HG02981 (cell line): ENCODE measurements at regions not wholly inside any gene's neighbourhood (a gene's known extent, or its start where the extent isn't known, plus 50 kb on each side); places are given as distances from the start of the nearest gene placed in this dataset.

Experiments
- ATAC-seq: cut with Tn5 transposase; IDR thresholded peaks from one replicate; pipeline ENCODE4 v1.9.1; 2021; ENCODE audit warnings: mild to moderate bottlenecking, moderate library complexity; ENCODE audit not compliant: unreplicated experiment

DNA sequence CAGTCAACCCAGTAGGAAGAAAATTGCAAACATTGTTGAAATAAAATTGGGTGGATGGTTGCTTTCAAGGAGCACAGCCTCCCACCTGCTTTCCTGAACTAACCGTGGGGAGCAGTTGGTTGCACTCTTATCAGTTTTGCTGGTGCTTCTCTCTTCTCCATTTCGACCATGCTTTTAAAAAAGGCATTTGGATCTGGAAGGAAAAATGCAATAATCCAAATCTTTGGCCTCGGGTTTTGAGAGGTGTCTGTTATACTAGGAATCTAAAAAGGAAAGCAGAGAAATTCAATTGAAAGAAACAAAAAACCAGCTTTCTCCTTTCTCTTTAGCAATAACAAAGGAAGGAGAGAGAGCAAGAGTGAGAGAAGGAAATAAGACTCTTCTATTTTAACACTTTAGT lies 113.6 kb upstream of the ARGLU1 start:
- ATAC-seq, result no peak

DNA sequence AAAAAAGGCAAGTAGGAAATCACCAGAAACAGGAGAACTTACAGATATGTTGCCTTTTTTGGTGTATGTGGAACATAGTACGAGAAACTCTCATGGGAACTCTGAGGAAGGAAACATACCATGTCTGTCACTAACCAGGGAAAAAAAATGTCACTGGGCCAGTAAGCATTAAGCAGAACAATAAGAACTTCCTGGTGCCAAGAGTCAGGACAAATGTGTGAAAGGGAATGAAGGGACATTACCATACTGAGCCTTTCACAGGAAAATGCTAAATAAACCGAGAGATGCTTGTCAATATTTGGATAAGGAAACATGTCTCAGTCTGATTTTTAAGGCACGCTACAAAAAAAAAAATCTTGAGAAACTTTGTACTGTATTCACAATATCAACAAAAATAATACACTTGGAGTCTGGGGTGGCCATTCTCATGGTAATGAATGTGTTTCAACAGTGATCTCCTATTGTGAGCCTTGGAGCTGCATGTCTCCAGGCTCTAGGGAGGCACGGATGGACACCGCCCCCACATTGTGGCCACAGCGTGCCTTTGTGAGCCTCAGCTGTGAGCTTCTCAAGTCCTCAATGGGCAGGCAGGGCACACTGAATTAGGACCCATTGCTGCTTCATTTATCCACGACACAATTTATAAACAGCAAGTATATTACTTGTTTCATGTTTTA lies 113.0 kb upstream of the ARGLU1 start:
- ATAC-seq, result no peak

DNA sequence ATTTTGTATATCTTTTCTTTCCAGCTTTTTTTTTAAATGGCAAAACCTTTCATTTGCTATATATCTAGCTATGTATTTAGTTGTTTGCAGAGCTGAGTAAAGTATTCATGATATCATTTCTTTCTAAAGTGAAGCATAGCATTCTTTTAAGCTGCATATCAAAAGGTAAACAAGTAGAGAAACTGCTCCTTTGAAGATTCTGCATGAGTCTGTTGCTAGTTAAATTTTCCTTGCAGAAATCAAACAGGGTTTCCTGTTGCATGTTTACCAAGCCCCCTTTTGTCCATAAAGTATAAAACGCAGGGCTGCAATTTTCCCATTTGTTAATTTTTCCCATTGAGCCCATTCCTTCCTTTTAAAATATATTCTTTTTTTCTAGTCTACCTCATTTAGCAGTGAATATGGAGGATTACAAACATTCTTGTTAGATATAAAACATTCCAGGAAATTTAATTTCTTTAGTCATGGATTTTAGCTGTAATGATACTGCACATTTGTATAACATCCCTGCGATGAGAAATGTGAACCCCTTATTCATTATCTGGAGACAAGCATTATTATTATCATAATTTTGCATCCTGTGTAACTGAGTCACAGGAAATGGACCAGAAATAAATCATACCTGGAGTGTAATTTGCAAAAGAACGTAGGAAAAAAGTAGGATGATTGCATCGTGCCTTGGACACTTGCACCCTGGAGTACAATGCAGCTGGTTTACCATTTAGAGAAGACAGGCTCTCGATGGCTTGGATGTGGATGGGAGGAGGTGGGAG lies 110.9 kb upstream of the ARGLU1 start:
- no peak for ATAC-seq

DNA sequence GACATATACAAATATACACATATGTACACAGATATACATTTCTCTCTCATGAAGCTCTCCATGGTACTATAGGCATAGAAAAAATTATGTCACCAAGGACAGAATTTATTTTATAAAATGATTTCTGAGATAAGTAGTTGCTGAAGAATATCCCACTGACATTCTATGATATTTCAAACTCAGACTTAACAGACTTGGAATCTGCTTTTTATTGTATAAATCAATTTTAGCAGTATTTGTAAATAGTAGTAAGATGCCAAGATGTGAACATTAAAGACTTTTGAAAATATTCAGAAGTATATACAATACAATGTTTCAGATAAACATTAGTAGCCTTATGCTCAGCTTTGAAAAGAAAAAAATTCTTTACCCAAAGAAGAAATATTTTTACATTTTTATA lies 107.4 kb upstream of the ARGLU1 start:
- ATAC-seq, result no peak

DNA sequence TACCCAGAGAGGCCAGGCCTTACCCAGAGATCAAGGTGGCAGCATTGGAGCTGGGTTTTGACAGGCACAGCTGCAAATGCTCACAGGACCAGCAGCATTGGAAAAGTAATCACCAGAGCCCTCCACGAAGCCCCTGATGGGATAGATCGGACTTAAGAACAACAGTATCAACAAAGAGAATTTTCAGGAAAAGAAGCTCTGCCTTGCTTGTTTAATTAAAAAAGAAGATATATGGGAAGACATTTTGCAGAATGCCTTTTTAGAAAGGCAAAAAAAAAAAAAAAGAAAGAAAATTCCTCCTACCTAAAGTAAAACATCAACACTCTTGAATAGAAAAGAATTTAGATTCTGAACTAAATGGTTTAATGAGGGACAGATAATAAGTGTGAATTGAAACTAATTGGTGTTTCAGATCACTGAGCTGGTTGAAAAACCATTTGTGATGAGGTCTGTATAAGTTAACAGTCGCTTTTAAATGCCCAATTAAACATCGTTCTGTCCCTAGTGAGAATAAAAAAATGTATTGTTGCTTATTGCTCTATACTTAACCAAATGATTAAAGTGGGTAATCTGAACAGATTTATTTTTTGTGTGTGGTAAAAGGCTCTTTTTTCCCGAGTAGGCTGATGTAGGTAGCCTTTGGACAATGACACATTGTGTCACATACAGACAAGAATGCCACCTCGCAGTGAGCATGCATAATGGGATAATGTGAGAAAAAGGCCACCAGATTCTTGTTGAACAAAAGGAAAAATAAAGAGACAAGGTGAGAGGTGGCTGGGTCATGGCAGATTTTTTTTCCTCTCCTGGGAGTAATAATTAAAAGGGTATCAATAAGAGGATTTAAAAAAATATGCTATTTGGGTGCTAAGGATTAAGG lies 93.0 kb upstream of the ARGLU1 start:
- ATAC-seq, result no peak

DNA sequence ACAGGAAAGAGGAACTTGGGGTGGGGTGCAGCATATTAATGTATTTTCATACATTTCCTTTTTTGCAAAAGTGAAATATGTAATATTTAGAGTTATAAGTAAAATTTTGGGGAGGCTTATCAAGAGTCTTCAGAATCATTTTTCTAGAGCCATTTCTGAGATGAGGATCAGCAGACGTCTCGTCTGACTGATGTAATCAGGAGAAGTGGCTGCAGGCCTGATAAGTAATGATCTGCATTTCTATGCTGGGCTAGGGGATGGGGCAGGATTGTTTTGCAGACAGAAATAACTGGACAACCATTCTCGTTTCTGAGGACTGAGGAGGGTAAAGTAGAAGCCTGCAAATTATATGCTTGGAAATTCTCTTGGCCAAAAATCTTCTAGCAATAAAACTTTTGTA lies 89.2 kb upstream of the ARGLU1 start:
- ATAC-seq, result no peak

DNA sequence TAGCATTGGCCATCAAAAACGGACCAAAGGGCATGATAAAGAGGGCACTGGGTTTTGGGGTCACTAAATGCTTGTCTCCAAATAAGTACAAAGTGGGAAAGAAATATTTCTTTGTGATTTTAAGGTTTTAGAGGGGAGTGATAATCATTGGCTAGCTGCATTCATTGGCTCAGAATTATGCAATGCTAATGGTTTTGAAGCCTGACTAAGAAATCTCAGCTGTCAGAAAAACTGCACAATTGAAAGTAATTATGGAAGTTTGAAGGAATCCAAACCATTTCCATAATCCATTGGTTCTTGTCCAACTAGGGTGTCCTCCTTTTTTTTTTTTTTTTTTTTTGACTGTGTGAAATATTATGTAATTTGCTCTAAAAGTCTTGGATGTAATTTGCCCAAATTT lies 88.2 kb upstream of the ARGLU1 start:
- ATAC-seq, result no peak

DNA sequence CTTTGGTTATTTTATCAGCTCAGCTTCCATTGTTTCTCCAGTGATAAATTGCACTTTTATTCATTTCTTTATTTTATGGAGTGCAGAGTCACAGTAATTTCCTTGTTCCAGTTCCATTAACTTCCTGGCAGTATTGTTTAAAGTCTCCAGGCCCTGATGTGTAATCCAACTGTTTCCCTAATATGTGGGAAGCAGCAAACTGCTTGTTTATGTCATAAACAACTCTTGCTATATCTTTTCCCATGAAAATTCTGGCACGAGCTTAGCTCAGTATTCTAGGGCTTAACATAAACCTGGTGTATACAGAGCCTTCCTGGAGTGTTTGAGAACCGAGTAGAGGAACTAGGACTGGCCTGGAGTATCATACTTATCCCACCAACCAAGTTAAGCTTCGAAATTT lies 83.5 kb upstream of the ARGLU1 start:
- no peak for ATAC-seq

DNA sequence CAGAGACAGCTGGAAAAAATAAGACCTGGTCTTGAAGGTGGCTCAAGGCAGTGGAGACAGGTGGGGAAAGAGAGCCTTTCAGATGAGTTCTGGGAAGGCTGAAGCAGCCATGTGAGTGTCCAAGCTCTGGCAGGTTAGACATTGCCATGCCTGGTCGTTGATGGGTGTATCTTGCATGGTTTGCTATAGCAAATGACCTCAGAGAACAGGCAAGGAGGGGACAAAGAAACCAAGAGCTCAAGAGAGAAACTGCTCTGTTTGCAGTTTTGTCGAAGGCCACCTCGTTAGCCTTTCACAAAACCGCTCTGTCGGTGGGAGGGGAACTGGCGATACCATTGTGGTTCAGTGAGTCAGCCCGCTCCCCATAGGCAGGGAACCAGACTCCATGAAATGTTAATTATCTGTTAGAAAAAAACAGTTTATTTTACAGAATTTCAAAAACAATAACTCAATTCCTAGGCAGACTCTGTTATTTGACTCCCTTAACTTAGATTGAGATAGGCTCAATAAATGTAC lies 82.8 kb upstream of the ARGLU1 start:
- ATAC-seq, result no peak

DNA sequence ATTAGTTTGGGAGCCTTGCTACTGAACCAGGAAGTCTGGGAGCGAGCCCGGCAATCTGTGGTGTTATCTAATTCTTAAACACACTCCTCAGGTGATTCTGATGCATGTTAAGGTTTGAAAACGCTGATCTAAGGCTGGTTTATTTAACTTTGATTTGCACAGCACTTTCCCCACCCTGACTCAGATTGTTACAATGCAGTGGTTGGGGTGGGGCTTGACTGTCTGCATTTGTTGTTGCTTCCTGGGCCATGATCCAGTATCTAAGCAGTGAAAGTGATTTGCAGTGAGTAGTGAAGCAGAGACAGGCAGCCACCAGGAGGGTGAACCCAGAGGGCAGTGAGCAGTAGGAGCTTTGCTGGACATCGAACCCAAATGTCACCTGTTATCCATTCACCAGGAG lies 81.6 kb upstream of the ARGLU1 start:
- no peak for ATAC-seq

DNA sequence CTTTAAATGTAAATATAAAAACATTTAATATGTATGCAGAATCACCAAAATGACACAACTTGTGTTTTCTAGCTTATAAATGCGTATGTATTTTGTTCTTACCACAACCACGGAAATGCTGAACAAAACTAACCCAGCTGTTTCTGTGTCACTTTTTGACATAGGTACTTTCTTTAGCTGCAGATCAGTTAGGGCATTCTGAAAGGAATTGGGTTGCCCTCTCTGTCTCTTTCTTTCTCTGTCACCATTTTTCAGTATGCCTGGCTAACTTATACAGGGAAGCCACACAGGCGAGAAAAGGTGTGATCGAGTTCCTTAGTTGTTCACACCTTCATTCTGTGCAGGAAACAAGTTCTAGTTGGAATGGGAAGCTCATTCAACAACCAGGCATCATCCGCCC lies 72.6 kb upstream of the ARGLU1 start:
- no peak for ATAC-seq

DNA sequence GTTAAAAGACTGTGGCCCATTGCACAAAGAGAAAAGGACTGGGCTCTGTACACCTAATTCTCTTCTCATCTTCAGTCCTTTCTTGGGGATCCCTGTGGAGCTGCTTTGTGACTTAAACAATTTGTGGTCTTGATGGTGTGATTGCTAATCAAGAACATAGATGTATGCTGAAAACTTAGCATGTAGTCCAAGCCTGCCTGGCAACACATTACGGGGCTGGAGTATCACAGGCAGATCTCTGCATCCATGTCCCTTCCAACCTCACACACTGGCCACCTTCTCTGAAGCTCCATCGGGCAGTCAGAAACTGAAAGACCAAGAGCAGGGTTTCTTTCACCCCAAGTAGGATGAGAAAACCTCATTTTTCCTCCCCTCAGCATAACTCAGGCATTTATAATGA lies 69.6 kb upstream of the ARGLU1 start:
- ATAC-seq, result no peak

DNA sequence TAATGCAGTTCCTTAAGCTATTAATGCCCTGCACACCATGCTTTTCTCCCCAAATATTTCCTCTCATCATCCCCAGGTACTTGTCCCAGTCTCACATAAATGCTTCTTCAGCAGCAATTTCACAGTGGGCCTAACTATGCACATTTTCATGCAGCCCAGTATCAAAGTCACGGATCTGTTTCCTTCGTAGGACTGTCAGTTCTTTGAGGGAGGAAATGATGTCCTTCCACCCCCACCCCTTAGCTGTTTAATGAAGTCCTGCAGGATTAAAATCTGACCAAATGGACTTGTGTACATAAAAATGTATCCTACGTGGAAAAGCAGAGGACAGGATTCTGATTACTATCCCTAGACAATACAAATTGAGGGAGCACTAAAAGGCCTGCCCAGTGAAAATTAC lies 68.6 kb upstream of the ARGLU1 start:
- no peak for ATAC-seq

DNA sequence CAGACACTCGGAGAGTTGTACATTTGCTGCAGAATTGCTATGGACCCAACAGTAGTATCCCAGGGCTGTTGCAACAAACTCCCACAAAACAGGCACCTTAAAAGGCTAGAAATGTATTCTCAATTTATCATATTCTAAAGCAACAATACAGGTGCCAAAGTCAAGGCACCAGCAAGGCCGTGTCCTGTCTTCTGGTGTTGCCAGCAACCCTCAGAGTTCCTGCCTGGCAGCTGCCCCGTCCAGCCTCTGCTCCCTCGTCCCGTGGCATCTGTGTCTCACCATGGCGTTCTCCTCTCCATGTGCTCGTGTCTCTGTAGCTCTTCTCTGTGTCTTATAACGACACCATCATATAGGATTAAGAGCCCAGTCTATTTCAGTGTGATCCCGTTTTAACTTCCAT lies 67.7 kb upstream of the ARGLU1 start:
- no peak for ATAC-seq

DNA sequence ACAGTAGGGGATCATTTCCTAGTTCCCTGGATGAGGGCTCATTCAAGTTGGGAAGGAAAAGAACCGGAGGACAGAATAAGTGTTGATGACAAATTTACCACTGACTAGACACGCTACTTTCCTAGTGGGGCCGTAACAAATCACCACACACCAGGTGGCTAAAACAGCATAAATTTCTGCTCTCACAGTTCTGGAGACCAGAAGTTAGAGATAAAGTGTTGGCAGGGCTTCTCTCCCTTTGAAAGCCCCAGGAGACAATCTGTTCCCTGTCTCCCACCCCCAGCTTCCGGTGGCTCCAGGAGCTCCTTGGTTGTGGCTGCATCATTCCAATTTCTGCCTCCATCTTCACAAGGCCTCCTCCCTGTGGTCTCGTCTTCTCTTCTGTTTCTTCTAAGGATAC lies 65.4 kb upstream of the ARGLU1 start:
- no peak for ATAC-seq

DNA sequence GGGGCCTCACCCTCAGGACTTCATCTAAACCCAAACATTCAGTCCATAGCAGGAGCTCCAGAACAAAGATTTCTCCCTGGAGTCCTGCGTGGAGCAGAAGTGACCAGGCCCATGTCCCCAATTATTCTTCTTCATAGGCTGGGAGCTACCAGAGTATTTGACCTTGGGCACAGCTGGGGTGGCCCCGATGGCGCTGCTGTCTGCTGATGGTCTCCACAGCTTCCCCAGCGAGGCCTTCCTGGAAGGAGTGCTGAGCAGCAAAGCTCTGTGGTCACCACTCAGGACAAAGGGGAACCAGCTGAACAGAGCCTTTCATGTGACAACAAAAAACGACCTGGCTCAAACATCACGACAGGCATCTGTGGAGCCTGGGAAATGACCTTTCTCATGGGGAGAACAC lies 62.7 kb upstream of the ARGLU1 start:
- ATAC-seq, result no peak

DNA sequence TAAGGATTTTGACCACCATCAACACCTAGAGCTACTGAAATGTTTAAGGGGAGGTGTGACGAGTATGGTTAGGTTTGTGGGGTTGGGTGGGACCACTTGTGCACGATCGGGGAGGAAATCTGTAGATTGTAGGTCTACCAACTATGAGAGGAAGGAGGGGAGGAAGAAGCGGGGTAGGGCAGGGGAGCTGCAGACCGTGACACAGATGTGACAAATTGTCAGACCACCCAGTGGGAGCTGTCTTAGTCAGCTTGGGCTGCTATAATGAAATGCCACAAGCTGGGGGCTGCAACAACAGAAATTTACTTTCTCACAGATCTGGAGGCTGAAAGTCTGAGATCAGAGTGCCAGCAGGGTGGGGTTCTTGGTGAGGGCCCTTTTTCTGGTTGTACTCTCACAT lies 62.2 kb upstream of the ARGLU1 start:
- ATAC-seq, result no peak

DNA sequence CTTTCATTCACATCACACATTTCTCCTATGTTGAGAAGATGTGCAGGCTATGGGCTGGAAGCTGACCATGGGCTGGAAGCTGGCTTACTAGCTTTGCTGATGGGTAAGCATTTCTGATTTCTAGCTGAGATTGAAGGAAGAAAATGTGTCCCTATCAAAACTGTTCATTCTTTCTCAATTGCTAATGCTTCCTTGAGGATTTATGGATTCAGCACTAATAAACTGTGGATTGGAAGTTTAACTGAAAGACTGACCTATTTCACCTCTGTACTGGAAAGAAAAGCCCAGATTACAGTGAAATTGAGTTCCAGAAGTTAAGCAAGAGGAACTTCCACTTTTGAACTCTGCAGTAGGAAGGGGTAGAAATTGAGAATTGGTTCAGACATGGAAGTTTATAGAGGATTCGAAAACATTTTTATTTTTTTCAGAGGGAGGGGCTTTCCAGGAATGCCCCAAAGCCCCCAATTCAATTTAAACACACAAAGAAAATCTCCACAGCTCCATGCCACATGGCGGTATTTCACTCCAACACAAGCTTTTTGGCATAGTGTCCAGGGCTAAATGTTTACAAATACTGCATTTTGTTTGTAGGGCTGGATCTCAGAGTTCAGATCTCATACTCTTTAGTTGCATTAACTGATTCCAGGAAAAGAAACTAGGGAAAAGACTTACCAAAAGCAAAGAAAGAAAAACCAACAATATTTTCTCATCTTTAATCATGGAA lies 61.2 kb upstream of the ARGLU1 start:
- ATAC-seq, result no peak

DNA sequence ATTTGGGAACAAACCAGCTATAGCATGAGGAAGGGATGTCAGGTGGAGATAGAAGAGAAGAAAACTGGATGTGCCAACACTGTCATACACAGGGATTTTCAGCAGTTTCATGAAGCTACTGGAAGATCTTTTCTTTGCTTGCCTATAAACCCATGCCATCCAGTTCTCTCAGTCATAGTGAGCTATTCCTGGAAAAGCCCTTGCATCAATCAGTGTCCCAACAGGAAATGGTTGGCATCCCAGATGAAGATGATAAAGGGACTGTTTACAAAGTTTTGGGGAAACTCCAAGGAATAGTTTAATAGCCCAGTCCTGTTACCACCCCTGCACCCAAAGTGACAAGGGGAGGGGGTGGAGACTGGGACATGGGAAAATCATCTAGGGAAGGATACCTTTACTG lies 58.5 kb upstream of the ARGLU1 start:
- ATAC-seq, result no peak

DNA sequence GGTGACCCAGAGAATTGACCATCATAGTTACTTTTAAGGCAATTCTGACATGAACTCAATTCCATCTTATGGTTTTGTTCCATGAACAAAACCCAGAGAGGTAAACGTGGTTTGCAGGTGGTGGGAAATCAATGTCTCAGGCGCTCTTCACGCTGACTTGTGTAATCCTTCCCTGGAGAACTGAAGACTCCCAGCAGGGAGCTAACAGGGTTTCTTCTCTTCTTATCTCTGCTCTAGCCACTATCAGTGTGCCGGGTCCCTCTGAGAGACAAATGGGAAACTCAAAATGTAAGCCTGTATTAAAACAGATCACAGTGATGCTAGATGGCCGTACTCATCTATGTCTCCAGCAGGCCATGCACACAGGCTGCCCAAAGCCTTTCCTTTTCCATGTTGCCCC lies 57.6 kb upstream of the ARGLU1 start:
- ATAC-seq, result no peak
